Naive thymus-derived CD4-positive, alpha-beta T cell (primary cell): ENCODE measurements at regions not wholly inside any gene's neighbourhood (a gene's known extent, or its start where the extent isn't known, plus 50 kb on each side); places are given as distances from the start of the nearest gene placed in this dataset.

ENCODE experiments used
- ATAC-seq: fragments of 150-1000 bp; cut with Tn5 transposase; 2 replicates; pipeline ENCODE4 v1.10.0; 2021; ENCODE audit warnings: mild to moderate bottlenecking, moderate library complexity
- CTCF ChIA-PET: fragments of 350-600 bp; sonication (Branson Sonifier 250); formaldehyde crosslinking; loops from one replicate; lab custom pipeline; 2021; ENCODE audit warnings: antibody characterized with exemption; lab: Charles Lee
- POLR2A ChIA-PET: fragments of 350-600 bp; sonication (Branson Sonifier 250); formaldehyde crosslinking; loops from one replicate; lab custom pipeline; 2021; ENCODE audit warnings: antibody characterized with exemption, inconsistent platforms; lab: Charles Lee
- DNase-seq, 9 donors: peaks; one replicate each; pipeline versions ENCODE4 v3.0.0 to v3.0.0-alpha.2; 2020 to 2022; ENCODE audit warnings: mixed read lengths in 1 of 9
- H3K27ac ChIP-seq: one replicate; pipeline ENCODE4 v1.7.0; 2013; ENCODE audit warnings: mild to moderate bottlenecking, low read depth, low read length, moderate library complexity
- H3K27me3 ChIP-seq, 2 donors: one replicate each; pipeline ENCODE4 v1.7.0; 2013; ENCODE audit warnings: low read length in 2 of 2, mild to moderate bottlenecking in 2 of 2, moderate library complexity in 2 of 2; ENCODE audit not compliant: control insufficient read depth in 2 of 2, insufficient read depth in 2 of 2
- H3K36me3 ChIP-seq, 3 experiments: 1 replicate in 2 of 3; 2 replicates in 1 of 3; pipeline ENCODE4 v1.7.0; 2013; ENCODE audit warnings: low read length in 3 of 3, mild to moderate bottlenecking in 3 of 3, moderate library complexity in 1 of 3; ENCODE audit not compliant: insufficient read depth in 3 of 3, control insufficient read depth in 2 of 3
- H3K4me1 ChIP-seq, 2 donors: one replicate each; pipeline ENCODE4 v1.7.0; 2013; ENCODE audit warnings: low read length in 2 of 2, mild to moderate bottlenecking in 2 of 2, moderate library complexity in 1 of 2; ENCODE audit not compliant: control insufficient read depth in 2 of 2, insufficient read depth in 2 of 2
- H3K4me3 ChIP-seq: 2 replicates; pipeline ENCODE4 v1.7.0; 2013; ENCODE audit warnings: mild to moderate bottlenecking, low read length
- H3K9me3 ChIP-seq, 3 experiments: 1 replicate in 2 of 3; 2 replicates in 1 of 3; pipeline ENCODE4 v1.7.0; 2013; ENCODE audit warnings: low read length in 3 of 3; ENCODE audit not compliant: control insufficient read depth in 2 of 3
- H3K27ac Mint-ChIP-seq, 9 donors: one replicate each; pipeline ENCODE4 v1.8.0; 2020 to 2022; ENCODE audit warnings: mixed read lengths in 9 of 9, mild to moderate bottlenecking in 8 of 9, moderate library complexity in 5 of 9, inconsistent platforms in 2 of 9
- H3K27me3 Mint-ChIP-seq, 5 donors: one replicate each; pipeline ENCODE4 v1.8.0; 2021 to 2022; ENCODE audit warnings: mixed read lengths in 5 of 5, mild to moderate bottlenecking in 1 of 5
- H3K36me3 Mint-ChIP-seq, 5 donors: one replicate each; pipeline ENCODE4 v1.8.0; 2020 to 2022; ENCODE audit warnings: mixed read lengths in 5 of 5, mild to moderate bottlenecking in 3 of 5, inconsistent platforms in 1 of 5
- H3K4me1 Mint-ChIP-seq, 7 donors: one replicate each; pipeline ENCODE4 v1.8.0; 2020 to 2022; ENCODE audit warnings: mixed read lengths in 7 of 7, mild to moderate bottlenecking in 3 of 7, inconsistent platforms in 1 of 7
- H3K4me3 Mint-ChIP-seq, 10 donors: one replicate each; pipeline ENCODE4 v1.8.0; 2020 to 2022; ENCODE audit warnings: mild to moderate bottlenecking in 10 of 10, mixed read lengths in 10 of 10, moderate library complexity in 6 of 10, inconsistent platforms in 2 of 10
- H3K9me3 Mint-ChIP-seq, 11 donors: one replicate each; pipeline ENCODE4 v1.8.0; 2020 to 2022; ENCODE audit warnings: mixed read lengths in 11 of 11, mild to moderate bottlenecking in 4 of 11, inconsistent platforms in 1 of 11, moderate library complexity in 1 of 11
- intact Hi-C, 2 donors: fragments of 100-400 bp; cut with micrococcal nuclease; formaldehyde crosslinking; loops; one replicate each; pipeline ENCODE4 v1.15.1; 2023

- Mint-ChIP-seq H3K27ac (no peak overlapping the region), H3K4me1 (peaks cover 0 to 8% (median 0%) of the 10 kb centered on the region in 7 donors), H3K4me3 (no peak overlapping the region)
Measured at GRCh38 chr16:86338403-86339115, 171.8 kb upstream of the FOXF1 start.

GRCh38 chr16:86342161-86342834, 168.0 kb upstream of the FOXF1 start:
- Histone ChIP-seq H3K27me3 (no peaks in the 10 kb centered on the region), H3K4me1 (no peaks in the 10 kb centered on the region), H3K27ac (no peak overlapping the region), H3K4me3 (no peak overlapping the region), H3K9me3 (no peaks in the 10 kb centered on the region), H3K36me3 (no peaks in the 10 kb centered on the region)
- intact Hi-C loops = no loop called here
- no peak for ATAC-seq
- Mint-ChIP-seq H3K4me1 (peaks cover 0 to 8% (median 0%) of the 10 kb centered on the region in 7 donors), H3K36me3 (no peaks in the 10 kb centered on the region), H3K27me3 (peaks cover 32 to 74% (median 65%) of the 10 kb centered on the region in 5 donors), H3K4me3 (no peak overlapping the region), H3K27ac (no peak overlapping the region), H3K9me3 (peaks cover 0 to 4% (median 0%) of the 10 kb centered on the region in 11 donors)
- ChIA-PET POLR2A (no interaction called here), CTCF (interaction anchor here (1.0 kb wide), 2 partner anchors 175 to 187 kb away, joined by 3 to 4 read pairs; no protein-coding TSS in a partner anchor)
- no peak for DNase-seq

More at GRCh38 chr16:86338403-86339115, 171.8 kb upstream of the FOXF1 start:
- no peak overlapping the region for H3K4me3 ChIP-seq
- ChIA-PET CTCF (no interaction called here), POLR2A (no interaction called here)
- H3K9me3 ChIP-seq = no peaks in the 10 kb centered on the region
- intact Hi-C loops = no loop called here
- no peak overlapping the region for H3K27ac ChIP-seq
- peaks cover 20 to 51% (median 44%) of the 10 kb centered on the region in 5 donors for H3K27me3 Mint-ChIP-seq
- peaks cover 0 to 4% (median 0%) of the 10 kb centered on the region in 11 donors for H3K9me3 Mint-ChIP-seq
- DNase-seq (no peak), ATAC-seq (no peak)
- no peaks in the 10 kb centered on the region for H3K36me3 ChIP-seq
- H3K36me3 Mint-ChIP-seq = no peaks in the 10 kb centered on the region
- no peaks in the 10 kb centered on the region for H3K27me3 ChIP-seq
- no peaks in the 10 kb centered on the region for H3K4me1 ChIP-seq

- Histone ChIP-seq H3K36me3 (no peaks in the 10 kb centered on the region), H3K4me1 (no peaks in the 10 kb centered on the region), H3K27ac (no peak overlapping the region), H3K27me3 (no peaks in the 10 kb centered on the region), H3K4me3 (no peak overlapping the region), H3K9me3 (no peaks in the 10 kb centered on the region)
- intact Hi-C loops = no loop called here
- Mint-ChIP-seq H3K4me3 (no peak overlapping the region), H3K27ac (no peak overlapping the region), H3K36me3 (no peaks in the 10 kb centered on the region), H3K27me3 (peaks cover 32 to 83% (median 67%) of the 10 kb centered on the region in 5 donors), H3K9me3 (peaks cover 0 to 4% (median 0%) of the 10 kb centered on the region in 11 donors), H3K4me1 (peaks cover 0 to 8% (median 0%) of the 10 kb centered on the region in 7 donors)
- ATAC-seq = no peak
- ChIA-PET POLR2A (no interaction called here), CTCF (interaction anchor here (1.0 kb wide), 1 partner anchor 174 kb away, joined by 4 read pairs; no protein-coding TSS in a partner anchor)
- DNase-seq = no peak
Measured at GRCh38 chr16:86343027-86343795, 167.1 kb upstream of the FOXF1 start.

DNA sequence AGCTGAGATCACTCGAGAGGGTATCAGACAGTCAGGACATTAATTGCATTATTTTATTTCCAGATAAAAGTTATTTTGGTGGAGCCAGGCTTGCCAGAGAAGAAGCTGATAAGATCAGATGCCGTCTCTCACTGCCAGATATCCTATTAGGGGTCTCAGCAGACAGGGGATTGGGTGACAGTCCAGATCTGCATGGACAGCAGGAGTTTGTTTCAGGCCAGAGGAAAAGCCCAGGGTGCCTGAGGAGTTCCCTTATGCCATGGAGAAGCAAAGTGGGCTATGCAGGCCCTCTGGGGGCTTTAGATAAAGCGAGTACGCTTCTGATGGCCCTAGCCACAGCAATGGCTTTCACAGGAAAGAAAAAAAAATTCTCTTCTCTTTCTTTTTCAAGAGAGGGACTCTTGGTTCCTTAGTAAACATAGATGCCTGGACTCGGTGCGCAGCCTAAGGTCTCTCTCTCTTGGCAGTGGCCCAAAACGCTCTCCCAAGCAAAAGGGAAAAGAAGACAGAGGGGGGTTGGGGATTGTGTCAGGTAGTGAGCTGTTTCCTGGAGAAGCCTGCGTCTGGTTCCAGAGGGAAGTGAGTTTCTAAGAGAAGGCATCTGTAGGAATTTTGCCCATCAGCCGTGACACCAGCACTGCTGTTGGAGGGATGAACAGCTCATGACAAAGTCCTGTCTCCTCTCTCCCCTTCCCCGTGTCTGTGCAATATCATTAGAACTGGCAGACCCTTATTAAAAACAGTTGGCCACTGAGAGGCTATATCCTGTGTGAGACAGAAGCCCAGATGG, 166.3 kb upstream of the FOXF1 start:
- POLR2A ChIA-PET = no interaction called here
- H3K27me3 Mint-ChIP-seq = peaks cover 32 to 85% (median 67%) of the 10 kb centered on the region in 5 donors

DNA sequence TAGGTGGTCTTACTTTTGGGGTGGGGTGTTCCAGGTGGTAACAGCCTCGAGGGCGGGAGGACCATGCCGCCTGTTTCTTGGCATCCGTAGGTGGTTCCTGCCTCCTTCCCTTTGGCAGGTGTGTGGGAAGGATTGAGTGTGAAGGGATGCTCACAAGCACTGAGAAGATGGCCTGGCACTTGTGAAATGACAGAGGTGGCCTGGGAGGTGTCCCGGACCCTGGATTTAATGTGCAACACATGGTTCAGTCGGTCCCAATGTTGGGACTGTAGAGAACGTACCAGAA, 165.8 kb upstream of the FOXF1 start:
- no peaks in the 10 kb centered on the region for H3K9me3 ChIP-seq
- H3K4me3 ChIP-seq = no peak overlapping the region
- no peaks in the 10 kb centered on the region for H3K36me3 ChIP-seq
- intact Hi-C loops = no loop called here
- H3K4me1 ChIP-seq = no peaks in the 10 kb centered on the region
- Mint-ChIP-seq H3K27me3 (peaks cover 32 to 84% (median 65%) of the 10 kb centered on the region in 5 donors), H3K9me3 (peaks cover 0 to 2% (median 0%) of the 10 kb centered on the region in 11 donors), H3K27ac (no peak overlapping the region), H3K4me3 (no peak overlapping the region), H3K4me1 (peaks cover 0 to 8% (median 0%) of the 10 kb centered on the region in 7 donors), H3K36me3 (no peaks in the 10 kb centered on the region)
- ChIA-PET POLR2A (no interaction called here), CTCF (no interaction called here)
- DNase-seq (no peak), ATAC-seq (no peak)
- H3K27ac ChIP-seq = no peak overlapping the region
- no peaks in the 10 kb centered on the region for H3K27me3 ChIP-seq

More for the DNA sequence above, 166.3 kb upstream of the FOXF1 start:
- no peaks in the 10 kb centered on the region for H3K36me3 Mint-ChIP-seq
- Histone ChIP-seq H3K27ac (no peak overlapping the region), H3K27me3 (no peaks in the 10 kb centered on the region), H3K36me3 (no peaks in the 10 kb centered on the region), H3K4me3 (no peak overlapping the region), H3K4me1 (no peaks in the 10 kb centered on the region), H3K9me3 (no peaks in the 10 kb centered on the region)
- H3K4me1 Mint-ChIP-seq = peaks cover 0 to 8% (median 0%) of the 10 kb centered on the region in 7 donors
- no peak overlapping the region for H3K4me3 Mint-ChIP-seq
- intact Hi-C loops = no loop called here
- no peak overlapping the region for H3K27ac Mint-ChIP-seq
- CTCF ChIA-PET = no interaction called here
- DNase-seq = no peak
- no peak for ATAC-seq
- H3K9me3 Mint-ChIP-seq = peaks cover 0 to 4% (median 0%) of the 10 kb centered on the region in 11 donors

- intact Hi-C loops = no loop called here
- peaks cover 0 to 8% (median 0%) of the 10 kb centered on the region in 7 donors for H3K4me1 Mint-ChIP-seq
- H3K27ac Mint-ChIP-seq = no peak overlapping the region
- H3K36me3 Mint-ChIP-seq = no peaks in the 10 kb centered on the region
- no peak overlapping the region for H3K27ac ChIP-seq
- POLR2A ChIA-PET = no interaction called here
- ATAC-seq (no peak), DNase-seq (no peak)
- H3K36me3 ChIP-seq = no peaks in the 10 kb centered on the region
- H3K27me3 ChIP-seq = no peaks in the 10 kb centered on the region
- no peaks in the 10 kb centered on the region for H3K9me3 ChIP-seq
- H3K4me3 ChIP-seq = no peak overlapping the region
- peaks cover 0 to 2% (median 0%) of the 10 kb centered on the region in 11 donors for H3K9me3 Mint-ChIP-seq
- peaks cover 32 to 85% (median 67%) of the 10 kb centered on the region in 5 donors for H3K27me3 Mint-ChIP-seq
- CTCF ChIA-PET = no interaction called here
- no peak overlapping the region for H3K4me3 Mint-ChIP-seq
- no peaks in the 10 kb centered on the region for H3K4me1 ChIP-seq
Measured at GRCh38 chr16:86344881-86345280, 165.4 kb upstream of the FOXF1 start.
